ENCODE measurements at regions not wholly inside any gene's neighbourhood (a gene's known extent, or its start where the extent isn't known, plus 50 kb on each side); places are given as distances from the start of the nearest gene placed in this dataset.

DNA sequence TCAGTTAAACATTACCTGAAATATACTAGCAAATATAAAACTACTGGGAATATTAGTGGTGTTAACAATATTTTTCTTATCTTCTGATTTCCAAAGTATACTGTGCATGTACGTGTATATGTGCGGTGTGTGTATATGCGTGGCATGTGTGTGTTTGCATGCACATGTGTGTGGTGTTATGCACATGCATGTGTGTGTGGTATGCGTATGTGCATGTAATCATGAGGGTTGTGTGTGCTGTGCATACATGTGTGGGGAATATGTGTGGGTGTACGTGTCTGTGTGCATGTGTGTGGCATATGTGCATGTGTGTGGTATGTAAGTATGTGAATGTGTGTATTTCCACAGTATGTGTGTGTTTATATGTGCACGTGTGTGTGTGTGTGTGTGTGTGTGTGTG lies 640.2 kb downstream of the TSN start:
- BruUV-seq (replicated peaks): no TSS peak

DNA sequence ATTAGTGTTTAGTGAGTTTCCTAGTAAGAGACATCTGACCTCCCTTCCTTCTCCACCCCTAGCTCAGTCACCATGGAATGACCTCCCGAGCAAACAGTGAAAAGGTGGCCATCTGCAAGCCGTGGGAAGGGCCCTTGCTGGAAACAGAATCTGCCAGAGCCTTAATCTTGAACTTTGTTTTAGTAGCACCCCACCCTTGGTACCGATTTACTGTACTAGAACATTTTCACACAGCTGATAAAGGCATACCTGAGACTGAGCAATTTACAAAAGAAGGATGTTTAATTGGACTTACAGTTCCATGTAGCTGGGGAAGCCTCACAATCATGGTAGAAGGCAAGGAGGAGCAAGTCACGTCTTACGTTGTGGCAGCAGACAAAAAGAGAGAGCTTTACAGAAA lies 655.8 kb downstream of the TSN start:
- Histone ChIP-seq H3K9me3 (no peaks in the 10 kb centered on the region), H3K36me3 (ENCODE audit: control insufficient read depth, insufficient read depth, low read length) (no peaks in the 10 kb centered on the region), H3K4me3 (ENCODE audit: low read depth, low read length) (no peak overlapping the region), H3K27me3 (replicated peaks; ENCODE audit: control insufficient read depth, insufficient read depth, low read length) (no peaks in the 10 kb centered on the region), H3K4me1 (peaks cover 18% of the 10 kb centered on the region)
- Mint-ChIP-seq H3K27ac (ENCODE audit: unreplicated experiment) (no peak overlapping the region), H3K4me3 (ENCODE audit: unreplicated experiment) (no peak overlapping the region), H3K4me1 (ENCODE audit: low read depth, unreplicated experiment) (peaks cover 18% of the 10 kb centered on the region), H3K36me3 (ENCODE audit: insufficient read depth, unreplicated experiment) (no peaks in the 10 kb centered on the region), H3K27me3 (ENCODE audit: insufficient read depth, unreplicated experiment) (no peaks in the 10 kb centered on the region), H3K9me3 (ENCODE audit: unreplicated experiment) (peaks cover 24% of the 10 kb centered on the region)
- DNase-seq: no peak
- CTCF ChIA-PET: no interaction called here
- POLR2A ChIA-PET: no interaction called here
- TF ChIP-seq, protein P1, sequence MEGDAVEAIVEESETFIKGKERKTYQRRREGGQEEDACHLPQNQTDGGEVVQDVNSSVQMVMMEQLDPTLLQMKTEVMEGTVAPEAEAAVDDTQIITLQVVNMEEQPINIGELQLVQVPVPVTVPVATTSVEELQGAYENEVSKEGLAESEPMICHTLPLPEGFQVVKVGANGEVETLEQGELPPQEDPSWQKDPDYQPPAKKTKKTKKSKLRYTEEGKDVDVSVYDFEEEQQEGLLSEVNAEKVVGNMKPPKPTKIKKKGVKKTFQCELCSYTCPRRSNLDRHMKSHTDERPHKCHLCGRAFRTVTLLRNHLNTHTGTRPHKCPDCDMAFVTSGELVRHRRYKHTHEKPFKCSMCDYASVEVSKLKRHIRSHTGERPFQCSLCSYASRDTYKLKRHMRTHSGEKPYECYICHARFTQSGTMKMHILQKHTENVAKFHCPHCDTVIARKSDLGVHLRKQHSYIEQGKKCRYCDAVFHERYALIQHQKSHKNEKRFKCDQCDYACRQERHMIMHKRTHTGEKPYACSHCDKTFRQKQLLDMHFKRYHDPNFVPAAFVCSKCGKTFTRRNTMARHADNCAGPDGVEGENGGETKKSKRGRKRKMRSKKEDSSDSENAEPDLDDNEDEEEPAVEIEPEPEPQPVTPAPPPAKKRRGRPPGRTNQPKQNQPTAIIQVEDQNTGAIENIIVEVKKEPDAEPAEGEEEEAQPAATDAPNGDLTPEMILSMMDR (IDR thresholded peaks at IDR 0.05; ENCODE audit: insufficient read depth in 1 of 2, low read depth in 1 of 2, low read length in 1 of 2, severe bottlenecking in 1 of 2, unreplicated experiment in 1 of 2): no peak
- intact Hi-C loops (cut with micrococcal nuclease; ENCODE audit: unreplicated experiment): loop anchor here (10.0 kb wide), 1 partner anchor 104 kb away; no protein-coding TSS in a partner anchor
- BruUV-seq (replicated peaks): no TSS peak

More for the DNA sequence above, 640.2 kb downstream of the TSN start:
- ChIA-PET POLR2A (no interaction called here), CTCF (no interaction called here)
- Mint-ChIP-seq H3K27me3 (ENCODE audit: insufficient read depth, unreplicated experiment) (no peaks in the 10 kb centered on the region), H3K27ac (ENCODE audit: unreplicated experiment) (no peak overlapping the region), H3K9me3 (ENCODE audit: unreplicated experiment) (no peaks in the 10 kb centered on the region), H3K36me3 (ENCODE audit: insufficient read depth, unreplicated experiment) (no peaks in the 10 kb centered on the region), H3K4me3 (ENCODE audit: unreplicated experiment) (no peak overlapping the region), H3K4me1 (ENCODE audit: low read depth, unreplicated experiment) (no peaks in the 10 kb centered on the region)
- intact Hi-C loops (cut with micrococcal nuclease; ENCODE audit: unreplicated experiment): no loop called here
- Histone ChIP-seq H3K4me3 (ENCODE audit: low read depth, low read length) (no peak overlapping the region), H3K4me1 (no peaks in the 10 kb centered on the region), H3K9me3 (no peaks in the 10 kb centered on the region), H3K27me3 (replicated peaks; ENCODE audit: control insufficient read depth, insufficient read depth, low read length) (no peaks in the 10 kb centered on the region), H3K36me3 (ENCODE audit: control insufficient read depth, insufficient read depth, low read length) (no peaks in the 10 kb centered on the region)
- DNase-seq: no peak
- TF ChIP-seq, protein P1 (IDR thresholded peaks at IDR 0.05; ENCODE audit: insufficient read depth in 1 of 2, low read depth in 1 of 2, low read length in 1 of 2, severe bottlenecking in 1 of 2, unreplicated experiment in 1 of 2): no peak

DNA sequence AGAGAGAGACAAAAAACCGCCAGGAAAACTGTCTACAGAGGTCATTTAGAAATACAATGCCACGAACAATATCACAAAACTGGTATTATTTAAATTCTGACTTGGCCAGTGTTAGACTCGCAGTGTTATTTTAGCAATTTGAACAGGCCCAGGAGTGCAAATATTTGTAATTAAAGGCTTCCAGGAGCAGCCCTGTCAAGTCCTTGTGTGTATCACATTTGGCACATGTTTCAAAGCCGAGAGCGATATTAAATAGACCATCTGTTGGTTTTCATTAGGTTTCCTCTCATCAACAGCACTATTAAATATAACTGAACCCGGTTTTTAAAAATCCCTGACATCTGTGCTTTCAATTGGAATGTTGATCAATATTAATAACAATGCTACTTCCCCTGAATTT lies 656.9 kb downstream of the TSN start:
- Mint-ChIP-seq H3K27ac (ENCODE audit: unreplicated experiment) (no peak overlapping the region), H3K27me3 (ENCODE audit: insufficient read depth, unreplicated experiment) (no peaks in the 10 kb centered on the region), H3K4me1 (ENCODE audit: low read depth, unreplicated experiment) (peaks cover 18% of the 10 kb centered on the region), H3K36me3 (ENCODE audit: insufficient read depth, unreplicated experiment) (no peaks in the 10 kb centered on the region), H3K9me3 (ENCODE audit: unreplicated experiment) (peaks cover 24% of the 10 kb centered on the region), H3K4me3 (ENCODE audit: unreplicated experiment) (no peak overlapping the region)
- no peak overlapping the region for H3K4me3 ChIP-seq (ENCODE audit: low read depth, low read length)
- peaks cover 18% of the 10 kb centered on the region for H3K4me1 ChIP-seq
- H3K9me3 ChIP-seq: no peaks in the 10 kb centered on the region
- intact Hi-C loops (cut with micrococcal nuclease; ENCODE audit: unreplicated experiment): loop anchor here (10.0 kb wide), 1 partner anchor 102 kb away; no protein-coding TSS in a partner anchor
- no peak for DNase-seq
- H3K36me3 ChIP-seq (ENCODE audit: control insufficient read depth, insufficient read depth, low read length): no peaks in the 10 kb centered on the region
- ChIA-PET CTCF (no interaction called here), POLR2A (no interaction called here)
- no TSS peak for BruUV-seq (replicated peaks)
- H3K27me3 ChIP-seq (replicated peaks; ENCODE audit: control insufficient read depth, insufficient read depth, low read length): no peaks in the 10 kb centered on the region
- TF ChIP-seq, protein P1 (IDR thresholded peaks at IDR 0.05; ENCODE audit: insufficient read depth in 1 of 2, low read depth in 1 of 2, low read length in 1 of 2, severe bottlenecking in 1 of 2, unreplicated experiment in 1 of 2): no peak
